H9 (cell line): ENCODE measurements at regions not wholly inside any gene's neighbourhood (a gene's known extent, or its start where the extent isn't known, plus 50 kb on each side); places are given as distances from the start of the nearest gene placed in this dataset.
A peak's percentile ranks its signal among the peaks of the same experiment; 100 is the strongest.

ENCODE experiments used
- DNase-seq: peaks from one replicate; pipeline ENCODE4 v3.0.0-alpha.2; 2017
- H2AFZ ChIP-seq: one replicate; pipeline ENCODE4 v1.6.1; 2013; ENCODE audit warnings: mild to moderate bottlenecking, low read length, control low read depth, moderate library complexity
- H2AK5ac ChIP-seq: 2 replicates; pipeline ENCODE4 v1.6.1; 2013; ENCODE audit warnings: low read length, control low read depth, mixed read lengths; ENCODE audit not compliant: insufficient read length
- H2BK120ac ChIP-seq: one replicate; pipeline ENCODE4 v1.6.1; 2013; ENCODE audit warnings: low read depth, mild to moderate bottlenecking, low read length, control low read depth, inconsistent platforms; ENCODE audit not compliant: poor library complexity, severe bottlenecking
- H2BK12ac ChIP-seq: 2 replicates; pipeline ENCODE4 v1.6.1; 2013; ENCODE audit warnings: low read length, control low read depth, mixed read lengths, low read depth; ENCODE audit not compliant: insufficient read length
- H2BK15ac ChIP-seq: 2 replicates; pipeline ENCODE4 v1.6.1; 2013; ENCODE audit warnings: low read depth, low read length, control low read depth
- H2BK20ac ChIP-seq: one replicate; pipeline ENCODE4 v1.6.1; 2013; ENCODE audit warnings: low read depth, mild to moderate bottlenecking, low read length, control low read depth, inconsistent platforms; ENCODE audit not compliant: poor library complexity, severe bottlenecking
- H2BK5ac ChIP-seq: 2 replicates; pipeline ENCODE4 v1.6.1; 2013; ENCODE audit warnings: low read length, control low read depth, mixed read lengths; ENCODE audit not compliant: insufficient read length
- H3K14ac ChIP-seq: 2 replicates; pipeline ENCODE4 v1.6.1; 2013; ENCODE audit warnings: low read length, control low read depth; ENCODE audit not compliant: insufficient read depth
- H3K18ac ChIP-seq: 2 replicates; pipeline ENCODE4 v1.6.1; 2013; ENCODE audit warnings: low read depth, mild to moderate bottlenecking, mixed read lengths, low read length, control low read depth; ENCODE audit not compliant: insufficient read length
- H3K23ac ChIP-seq: 2 replicates; pipeline ENCODE4 v1.6.1; 2013; ENCODE audit warnings: low read length, control low read depth, mixed read lengths, low read depth; ENCODE audit not compliant: insufficient read length
- H3K23me2 ChIP-seq: 2 replicates; pipeline ENCODE4 v1.6.1; 2013; ENCODE audit warnings: low read depth, mild to moderate bottlenecking, mixed read lengths, low read length, control low read depth; ENCODE audit not compliant: insufficient read length, poor library complexity, severe bottlenecking
- H3K27ac ChIP-seq: 2 replicates; pipeline ENCODE4 v1.5.1; 2013; ENCODE audit warnings: low read length, control low read depth, mixed read lengths, low read depth; ENCODE audit not compliant: insufficient read length
- H3K27me3 ChIP-seq: 2 replicates; pipeline ENCODE4 v1.6.1; 2013; ENCODE audit warnings: low read length, control low read depth, inconsistent platforms; ENCODE audit not compliant: insufficient read depth
- H3K4ac ChIP-seq: 2 replicates; pipeline ENCODE4 v1.6.1; 2013; ENCODE audit warnings: low read depth, mild to moderate bottlenecking, control low read depth, inconsistent platforms, low read length, moderate library complexity
- H3K4me1 ChIP-seq: 2 replicates; pipeline ENCODE4 v1.6.1; 2013; ENCODE audit warnings: low read length, control low read depth, inconsistent platforms; ENCODE audit not compliant: insufficient read depth
- H3K4me2 ChIP-seq: 2 replicates; pipeline ENCODE4 v1.6.1; 2013; ENCODE audit warnings: low read length, control low read depth, mixed read lengths; ENCODE audit not compliant: insufficient read length, insufficient read depth
- H3K56ac ChIP-seq: 2 replicates; pipeline ENCODE4 v1.6.1; 2013; ENCODE audit warnings: low read depth, mild to moderate bottlenecking, mixed read lengths, low read length, control low read depth; ENCODE audit not compliant: insufficient read length
- H3K79me1 ChIP-seq: 2 replicates; pipeline ENCODE4 v1.6.1; 2013; ENCODE audit warnings: low read depth, mild to moderate bottlenecking, moderate library complexity, low read length, control low read depth, inconsistent platforms; ENCODE audit not compliant: insufficient read depth, poor library complexity, severe bottlenecking
- H3K79me2 ChIP-seq: 2 replicates; pipeline ENCODE4 v1.6.1; 2013; ENCODE audit warnings: low read length, control low read depth, inconsistent platforms; ENCODE audit not compliant: insufficient read depth
- H3K9ac ChIP-seq: 2 replicates; pipeline ENCODE4 v1.6.1; 2013; ENCODE audit warnings: low read length, control low read depth, mixed read lengths; ENCODE audit not compliant: insufficient read length; ENCODE audit errors: extremely low read depth
- H3K9me3 ChIP-seq: one replicate; pipeline ENCODE4 v1.6.1; 2013; ENCODE audit warnings: low read depth, low read length, inconsistent platforms; ENCODE audit not compliant: control insufficient read depth
- H3T11ph ChIP-seq: one replicate; pipeline ENCODE4 v1.6.1; 2013; ENCODE audit warnings: mild to moderate bottlenecking, low read length, control low read depth, inconsistent platforms
- H4K20me1 ChIP-seq: one replicate; pipeline ENCODE4 v1.6.1; 2013; ENCODE audit not compliant: control insufficient read depth, insufficient read length, insufficient read depth
- H4K5ac ChIP-seq: 2 replicates; pipeline ENCODE4 v1.6.1; 2013; ENCODE audit warnings: low read depth, mild to moderate bottlenecking, mixed read lengths, low read length, control low read depth; ENCODE audit not compliant: insufficient read length
- H4K8ac ChIP-seq: replicated peaks from 2 replicates; pipeline ENCODE4 v1.6.1; 2013; ENCODE audit warnings: low read length, control low read depth, mixed read lengths, low read depth; ENCODE audit not compliant: insufficient read length
- H4K91ac ChIP-seq: 2 replicates; pipeline ENCODE4 v1.6.1; 2013; ENCODE audit warnings: low read depth, mild to moderate bottlenecking, moderate library complexity, mixed read lengths, low read length, control low read depth; ENCODE audit not compliant: insufficient read length
- H3K27ac Mint-ChIP-seq, 3 experiments: 2 replicates in 2 of 3; 3 replicates in 1 of 3; pipeline ENCODE4 v1.8.0; 2020 to 2021; ENCODE audit warnings: mixed read lengths in 3 of 3, mild to moderate bottlenecking in 1 of 3, moderate library complexity in 1 of 3
- H3K27me3 Mint-ChIP-seq: 2 replicates; pipeline ENCODE4 v1.8.0; 2021; ENCODE audit warnings: low read depth, mild to moderate bottlenecking, moderate library complexity, mixed read lengths
- H3K36me3 Mint-ChIP-seq, 3 experiments: 2 replicates in 2 of 3; 3 replicates in 1 of 3; pipeline ENCODE4 v1.8.0; 2020 to 2021; ENCODE audit warnings: low read depth in 3 of 3, mixed read lengths in 3 of 3; ENCODE audit not compliant: insufficient read depth in 1 of 3
- H3K4me1 Mint-ChIP-seq, 2 experiments: 2 replicates each; pipeline ENCODE4 v1.8.0; 2020; ENCODE audit warnings: mixed read lengths in 2 of 2
- H3K4me3 Mint-ChIP-seq, 2 experiments: 2 replicates in 1 of 2; 3 replicates in 1 of 2; pipeline ENCODE4 v1.8.0; 2020 to 2021; ENCODE audit warnings: mild to moderate bottlenecking in 2 of 2, mixed read lengths in 2 of 2, moderate library complexity in 1 of 2
- H3K9me3 Mint-ChIP-seq, 2 experiments: 2 replicates in 1 of 2; 3 replicates in 1 of 2; pipeline ENCODE4 v1.8.0; 2020; ENCODE audit warnings: mild to moderate bottlenecking in 2 of 2, mixed read lengths in 2 of 2, moderate library complexity in 1 of 2
- WGBS: extraction: QIAGEN DNeasy Blood & Tissue Kit; methylation state at CpG from one replicate; pipeline ENCODE4 v1.1.7; 2013; ENCODE audit warnings: missing lambda C conversion rate, low lambda C conversion rate, mixed read lengths; ENCODE audit not compliant: insufficient read length; ENCODE audit errors: extremely low coverage; 5-methylcytosine and 5-hydroxymethylcytosine counted together
- TF ChIP-seq, protein P1 (sequence below): fragments of 200-600 bp; sonication (generic); conservative IDR thresholded peaks from 3 replicates; pipeline ENCODE4 v1.8.0; 2021; ENCODE audit warnings: antibody characterized with exemption, mild to moderate bottlenecking

DNA sequence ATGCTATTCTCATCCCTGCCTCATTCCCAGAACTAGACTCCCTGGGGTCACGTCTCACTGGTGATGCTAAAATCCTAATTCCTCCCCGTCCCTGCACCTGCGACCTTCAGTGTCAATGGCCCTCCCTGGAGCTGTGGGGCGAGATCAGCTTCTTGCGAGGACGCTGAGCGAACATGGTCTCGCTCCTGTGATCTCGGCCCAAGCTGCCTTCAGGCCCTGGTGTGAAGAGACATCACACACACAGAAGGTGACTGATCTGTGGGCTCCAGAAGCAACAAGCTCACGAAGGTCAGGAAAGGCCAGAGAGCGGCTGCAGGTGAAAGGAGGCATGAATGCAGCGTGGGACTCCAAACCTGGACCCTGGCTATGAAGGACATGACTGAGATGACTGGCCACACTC, 139.5 kb upstream of the CST7 start:
- no peak overlapping the region for H3T11ph ChIP-seq
- H3K4me1 ChIP-seq: no peaks in the 10 kb centered on the region
- H4K91ac ChIP-seq: no peak overlapping the region
- H3K23ac ChIP-seq: no peak overlapping the region
- no peak overlapping the region for H3K4ac ChIP-seq
- no peak overlapping the region for H2BK15ac ChIP-seq
- H3K79me2 ChIP-seq: no peaks in the 10 kb centered on the region
- H4K5ac ChIP-seq: no peak overlapping the region
- peak overlapping the region in 1 of 3 experiments; percentile 49; a peak in 1 of 7 replicates for H3K27ac Mint-ChIP-seq
- H3K4me3 Mint-ChIP-seq: no peak overlapping the region
- no peak overlapping the region for H2BK120ac ChIP-seq
- H3K27me3 ChIP-seq: no peaks in the 10 kb centered on the region
- peaks cover 2% of the 10 kb centered on the region for H3K27me3 Mint-ChIP-seq
- TF ChIP-seq, protein P1, sequence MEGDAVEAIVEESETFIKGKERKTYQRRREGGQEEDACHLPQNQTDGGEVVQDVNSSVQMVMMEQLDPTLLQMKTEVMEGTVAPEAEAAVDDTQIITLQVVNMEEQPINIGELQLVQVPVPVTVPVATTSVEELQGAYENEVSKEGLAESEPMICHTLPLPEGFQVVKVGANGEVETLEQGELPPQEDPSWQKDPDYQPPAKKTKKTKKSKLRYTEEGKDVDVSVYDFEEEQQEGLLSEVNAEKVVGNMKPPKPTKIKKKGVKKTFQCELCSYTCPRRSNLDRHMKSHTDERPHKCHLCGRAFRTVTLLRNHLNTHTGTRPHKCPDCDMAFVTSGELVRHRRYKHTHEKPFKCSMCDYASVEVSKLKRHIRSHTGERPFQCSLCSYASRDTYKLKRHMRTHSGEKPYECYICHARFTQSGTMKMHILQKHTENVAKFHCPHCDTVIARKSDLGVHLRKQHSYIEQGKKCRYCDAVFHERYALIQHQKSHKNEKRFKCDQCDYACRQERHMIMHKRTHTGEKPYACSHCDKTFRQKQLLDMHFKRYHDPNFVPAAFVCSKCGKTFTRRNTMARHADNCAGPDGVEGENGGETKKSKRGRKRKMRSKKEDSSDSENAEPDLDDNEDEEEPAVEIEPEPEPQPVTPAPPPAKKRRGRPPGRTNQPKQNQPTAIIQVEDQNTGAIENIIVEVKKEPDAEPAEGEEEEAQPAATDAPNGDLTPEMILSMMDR: no peak
- H3K23me2 ChIP-seq: no peaks in the 10 kb centered on the region
- H2BK12ac ChIP-seq: no peak overlapping the region
- H3K36me3 Mint-ChIP-seq: no peaks in the 10 kb centered on the region; a peak in 1 of 7 replicates
- H4K20me1 ChIP-seq: no peaks in the 10 kb centered on the region
- H3K27ac ChIP-seq: no peak overlapping the region
- H3K4me2 ChIP-seq: no peak overlapping the region
- no peak overlapping the region for H3K18ac ChIP-seq
- no peak for DNase-seq
- no CpG with 5 or more reads among the region's 12 CpGs for WGBS
- H3K9ac ChIP-seq: no peak overlapping the region
- H3K56ac ChIP-seq: no peak overlapping the region
- peaks cover 0 to 6% of the 10 kb centered on the region in 2 experiments; a peak in 2 of 5 replicates for H3K9me3 Mint-ChIP-seq
- H3K4me1 Mint-ChIP-seq: no peaks in the 10 kb centered on the region
- no peaks in the 10 kb centered on the region for H3K79me1 ChIP-seq
- H3K14ac ChIP-seq: no peak overlapping the region
- H2AFZ ChIP-seq: no peak overlapping the region
- H2AK5ac ChIP-seq: no peak overlapping the region
- H3K9me3 ChIP-seq: no peaks in the 10 kb centered on the region
- H2BK20ac ChIP-seq: no peak overlapping the region
- H2BK5ac ChIP-seq: no peak overlapping the region
- no peak overlapping the region for H4K8ac ChIP-seq
